Adrenal gland (tissue), 5 donors: ENCODE measurements at regions not wholly inside any gene's neighbourhood (a gene's known extent, or its start where the extent isn't known, plus 50 kb on each side); places are given as distances from the start of the nearest gene placed in this dataset.

Source experiments
- CTCF ChIP-seq, 6 experiments: fragments of 450-650 bp in 4 of 6; fragments of 200-600 bp in 2 of 6; sonication (generic) in 1 of 6; IDR thresholded peaks; 1 replicate in 5 of 6; 2 replicates in 1 of 6; pipeline versions ENCODE4 v1.5.1 to v1.8.0; 2016 to 2021; ENCODE audit warnings: antibody characterized with exemption in 6 of 6, mild to moderate bottlenecking in 2 of 6, moderate library complexity in 1 of 6
- POLR2A ChIP-seq, 2 donors: fragments of 450-650 bp; IDR thresholded peaks; one replicate each; pipeline ENCODE4 v1.6.1; 2017; ENCODE audit warnings: antibody characterized with exemption in 2 of 2, mild to moderate bottlenecking in 2 of 2, moderate library complexity in 1 of 2
- donor health status: DM: no; HTN: no; CAD: no.

- no peak for TF ChIP-seq CTCF (IDR thresholded peaks at IDR 0.05)
- TF ChIP-seq POLR2A (IDR thresholded peaks at IDR 0.05): no peak
These were observed 433.2 kb upstream of the SPTLC3 start for GRCh38 chr20:12575352-12576095.
